EH (cell line): ENCODE measurements at regions not wholly inside any gene's neighbourhood (a gene's known extent, or its start where the extent isn't known, plus 50 kb on each side); places are given as distances from the start of the nearest gene placed in this dataset.
"Not testable (repeated sequence)": the region's sequence is repeated elsewhere in the genome, so short reads cannot be mapped to it uniquely, and the experiment has no call there.

ENCODE experiments used
- DNase-seq: peaks from one replicate; pipeline ENCODE4 v3.0.0-alpha.2; 2015; ENCODE audit warnings: low read depth

GRCh38 chr16:72455743-72456659, 284.0 kb upstream of the PMFBP1 start:
- DNase-seq: no peak

GRCh38 chr16:72453856-72454255, 281.9 kb upstream of the PMFBP1 start:
- DNase-seq: not testable (repeated sequence)

- no peak for DNase-seq
Observed at GRCh38 chr16:72444696-72445095, 272.7 kb upstream of the PMFBP1 start.

- DNase-seq: peak; percentile 4
Observed at GRCh38 chr16:72443809-72444208, 271.9 kb upstream of the PMFBP1 start.

GRCh38 chr16:72442385-72443158, 270.6 kb upstream of the PMFBP1 start:
- DNase-seq: no peak

- DNase-seq: no peak
Observed at GRCh38 chr16:72437891-72438290, 265.9 kb upstream of the PMFBP1 start.

- DNase-seq: peak; percentile 36
Observed at GRCh38 chr16:72434159-72434558, 262.2 kb upstream of the PMFBP1 start.

GRCh38 chr16:72430121-72430520, 258.2 kb upstream of the PMFBP1 start:
- DNase-seq: no peak

- DNase-seq: no peak
Observed at GRCh38 chr16:72429671-72430081, 257.7 kb upstream of the PMFBP1 start.

GRCh38 chr16:72428681-72429376, 256.9 kb upstream of the PMFBP1 start:
- no peak for DNase-seq

- DNase-seq: no peak
Observed at GRCh38 chr16:72427783-72428331, 255.9 kb upstream of the PMFBP1 start.

GRCh38 chr16:72427051-72427782, 255.3 kb upstream of the PMFBP1 start:
- no peak for DNase-seq

GRCh38 chr16:72426386-72426785, 254.4 kb upstream of the PMFBP1 start:
- no peak for DNase-seq

- no peak for DNase-seq
Observed at GRCh38 chr16:72425571-72426341, 253.8 kb upstream of the PMFBP1 start.

GRCh38 chr16:72424757-72425156, 252.8 kb upstream of the PMFBP1 start:
- DNase-seq: no peak

- no peak for DNase-seq
Observed at GRCh38 chr16:72422308-72422897, 250.4 kb upstream of the PMFBP1 start.

GRCh38 chr16:72419638-72420037, 247.7 kb upstream of the PMFBP1 start:
- no peak for DNase-seq

GRCh38 chr16:72415379-72415778, 243.4 kb upstream of the PMFBP1 start:
- no peak for DNase-seq

GRCh38 chr16:72410492-72410891, 238.5 kb upstream of the PMFBP1 start:
- DNase-seq: no peak

GRCh38 chr16:72409423-72409822, 237.5 kb upstream of the PMFBP1 start:
- DNase-seq: peak; percentile 19
